ENCODE measurements at regions not wholly inside any gene's neighbourhood (a gene's known extent, or its start where the extent isn't known, plus 50 kb on each side); places are given as distances from the start of the nearest gene placed in this dataset.

DNA sequence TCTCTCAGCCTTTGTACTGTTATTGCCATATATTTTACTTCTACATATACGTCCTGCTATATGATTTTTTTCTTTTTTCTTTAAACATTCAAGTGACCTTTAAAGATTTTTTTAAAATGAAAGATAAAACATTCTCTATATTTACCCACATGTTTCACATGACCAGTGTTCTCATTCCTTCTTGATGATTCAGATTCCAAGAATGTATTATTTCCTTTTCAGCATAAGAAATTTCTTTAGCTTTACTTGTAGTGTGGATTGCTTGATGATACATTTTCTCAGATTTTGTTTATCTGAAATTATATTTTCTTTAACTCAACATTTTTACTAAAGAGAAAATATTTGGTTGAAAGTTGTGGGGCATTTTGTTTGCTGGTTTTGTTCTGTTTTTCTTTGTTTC, 792.1 kb downstream of the BRINP1 start:
- intact Hi-C loops (cut with DNase I), result no loop called here
- DNase-seq, result no peak

DNA sequence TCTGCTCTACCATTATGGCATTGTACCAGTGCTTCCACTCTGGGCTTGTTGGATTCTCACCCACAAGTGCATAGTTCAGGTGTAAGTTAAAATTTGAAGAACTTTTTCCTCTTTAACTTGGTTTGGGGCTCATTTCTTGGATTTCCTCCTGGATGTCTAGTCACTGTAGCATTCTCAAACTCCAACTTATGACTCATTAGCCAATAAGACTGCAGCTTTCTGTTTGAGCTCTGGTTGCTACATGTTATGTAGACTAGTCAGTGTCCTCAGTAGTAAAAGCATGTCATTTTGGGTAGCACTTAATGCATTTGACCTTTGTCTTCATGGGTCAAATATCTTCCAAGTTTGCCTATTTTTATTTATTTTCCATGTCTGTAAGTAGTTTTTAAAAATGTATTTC, 790.8 kb downstream of the BRINP1 start:
- intact Hi-C loops (cut with DNase I), result no loop called here
- no peak for DNase-seq

DNA sequence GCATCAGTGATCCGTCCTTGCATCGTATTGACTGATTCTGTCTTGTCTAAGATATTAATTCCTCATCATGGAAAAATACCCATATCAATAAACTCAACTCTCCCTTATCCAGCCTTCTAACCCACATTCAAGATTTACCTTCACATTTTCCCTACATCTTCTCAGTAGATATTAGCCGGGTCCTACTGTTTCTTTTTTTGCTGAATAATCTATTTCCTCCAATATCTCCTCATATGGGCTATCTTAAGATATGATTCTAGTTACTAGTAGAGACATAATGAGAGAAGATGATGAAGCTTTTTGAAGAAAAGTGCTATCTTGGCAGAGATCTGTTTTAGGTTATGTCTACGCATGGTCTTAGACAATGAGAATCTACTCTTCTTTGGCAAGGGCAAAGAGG, 785.8 kb downstream of the BRINP1 start:
- intact Hi-C loops (cut with DNase I), result no loop called here
- no peak for DNase-seq

DNA sequence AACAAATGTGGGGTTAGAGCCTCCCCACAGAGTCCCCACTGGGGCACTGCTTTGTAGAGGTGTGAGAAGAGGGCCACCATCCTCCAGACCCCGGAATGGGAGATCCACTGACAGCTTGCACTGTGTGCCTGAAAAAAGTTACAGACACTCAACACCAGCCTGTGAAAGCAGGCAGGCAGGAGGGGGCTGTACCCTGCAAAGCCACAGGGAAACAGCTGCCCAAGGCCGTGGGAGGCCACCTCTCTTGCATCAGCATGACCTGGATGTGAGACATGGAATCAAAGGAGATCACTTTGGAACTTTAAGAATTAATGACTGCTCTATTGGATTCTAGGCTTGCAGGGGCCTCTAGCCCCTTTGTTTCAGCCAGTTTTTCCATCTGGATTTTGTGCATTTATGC, 782.3 kb downstream of the BRINP1 start:
- DNase-seq, result no peak
- intact Hi-C loops (cut with DNase I), result no loop called here

DNA sequence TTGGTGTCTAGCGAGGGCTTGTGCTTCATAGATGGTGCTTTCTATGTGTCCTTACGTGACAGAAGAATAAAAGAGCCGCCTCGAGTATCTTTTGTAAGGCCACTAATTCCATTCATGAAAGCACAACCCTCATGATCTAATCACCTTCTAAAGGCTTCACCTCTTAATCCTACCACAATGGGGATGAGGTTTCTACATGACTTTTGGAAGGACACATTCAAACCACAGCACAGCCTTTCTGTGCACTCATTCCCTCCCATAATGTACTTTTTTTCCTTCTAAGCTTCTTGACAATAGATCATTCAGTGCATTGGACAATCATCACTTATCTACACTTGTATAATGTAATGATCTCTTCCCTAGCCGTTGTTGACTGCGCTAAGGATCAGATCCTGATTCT, 774.8 kb downstream of the BRINP1 start:
- intact Hi-C loops (cut with DNase I), result no loop called here
- DNase-seq, result no peak

DNA sequence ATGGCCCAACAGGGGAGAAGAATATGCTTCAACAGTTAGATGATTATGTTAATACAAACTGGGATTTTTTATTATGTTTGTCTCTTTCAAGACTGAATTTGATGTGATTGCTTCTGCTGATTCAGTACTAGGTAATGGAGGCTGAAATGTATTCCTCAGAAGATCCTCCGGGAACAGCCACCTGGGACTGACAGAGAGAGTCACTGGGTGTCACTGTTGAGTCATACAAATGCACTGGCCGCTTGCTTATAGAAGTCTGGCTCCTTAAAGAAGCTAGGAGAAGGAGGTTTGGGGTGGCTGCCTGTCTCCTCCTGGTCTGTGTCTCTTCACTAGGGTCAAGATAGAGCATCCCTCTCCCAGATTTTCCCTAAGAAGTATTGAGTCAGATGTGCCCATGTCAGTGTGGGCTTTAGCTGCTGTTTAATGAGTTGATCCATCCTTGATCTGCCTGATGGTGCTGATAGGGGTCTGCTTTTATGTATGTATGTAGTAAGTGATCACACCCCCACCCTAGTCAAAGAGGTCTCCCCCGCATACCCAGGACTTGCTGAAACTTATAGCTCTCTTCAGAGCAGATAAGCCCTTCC, 773.4 kb downstream of the BRINP1 start:
- DNase-seq, result peak; percentile 12 to 84 (median 50)
- intact Hi-C loops (cut with DNase I), result no loop called here

DNA sequence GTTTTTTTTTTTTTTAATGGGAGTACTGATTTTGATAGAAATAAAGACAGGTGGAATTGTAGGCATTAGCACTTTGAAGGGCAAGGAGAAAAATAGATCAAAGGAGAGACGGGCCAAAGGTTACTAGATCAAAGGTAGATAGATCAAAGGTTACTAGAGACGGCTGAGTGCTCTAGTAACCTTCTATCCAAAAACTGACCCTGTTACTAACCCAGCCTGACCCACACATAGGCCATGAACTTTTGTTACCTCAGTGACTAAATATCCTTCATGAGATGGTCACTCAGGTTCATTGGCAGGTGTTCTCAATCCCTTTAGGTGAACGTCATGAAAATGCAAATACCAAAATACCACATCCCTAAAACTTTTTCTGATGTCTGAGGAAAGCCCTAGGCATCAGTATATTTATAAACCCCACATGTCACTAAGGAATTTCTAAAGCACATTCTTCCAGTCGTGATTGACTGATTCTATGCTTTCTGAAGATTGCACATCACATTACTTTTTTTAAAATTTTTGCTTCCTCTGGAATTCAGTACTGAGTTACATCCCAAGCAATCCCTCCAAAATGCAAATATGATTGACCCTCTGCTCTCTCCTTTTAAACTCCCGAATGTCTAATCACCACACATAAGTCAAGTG, 772.7 kb downstream of the BRINP1 start:
- intact Hi-C loops (cut with DNase I), result no loop called here
- DNase-seq, result no peak

DNA sequence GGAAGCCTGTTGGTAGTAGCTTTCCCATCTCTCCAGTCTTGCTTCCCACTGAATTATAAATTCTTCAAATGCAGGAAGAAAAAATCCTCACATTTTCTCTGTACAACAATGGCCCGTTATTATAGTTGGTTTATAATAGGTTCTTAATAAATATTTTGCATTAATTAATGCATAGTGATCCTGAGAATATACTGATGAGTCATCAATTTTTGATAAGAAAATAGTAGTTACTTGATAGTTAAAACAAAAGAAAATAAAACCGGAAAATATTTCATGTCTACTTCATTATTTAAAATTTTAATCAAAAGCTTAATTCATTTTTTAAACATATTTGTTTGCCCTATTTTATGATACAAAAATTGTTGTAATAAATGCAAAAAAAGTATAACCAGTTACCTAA, 762.6 kb downstream of the BRINP1 start:
- intact Hi-C loops (cut with DNase I), result no loop called here
- DNase-seq, result no peak

DNA sequence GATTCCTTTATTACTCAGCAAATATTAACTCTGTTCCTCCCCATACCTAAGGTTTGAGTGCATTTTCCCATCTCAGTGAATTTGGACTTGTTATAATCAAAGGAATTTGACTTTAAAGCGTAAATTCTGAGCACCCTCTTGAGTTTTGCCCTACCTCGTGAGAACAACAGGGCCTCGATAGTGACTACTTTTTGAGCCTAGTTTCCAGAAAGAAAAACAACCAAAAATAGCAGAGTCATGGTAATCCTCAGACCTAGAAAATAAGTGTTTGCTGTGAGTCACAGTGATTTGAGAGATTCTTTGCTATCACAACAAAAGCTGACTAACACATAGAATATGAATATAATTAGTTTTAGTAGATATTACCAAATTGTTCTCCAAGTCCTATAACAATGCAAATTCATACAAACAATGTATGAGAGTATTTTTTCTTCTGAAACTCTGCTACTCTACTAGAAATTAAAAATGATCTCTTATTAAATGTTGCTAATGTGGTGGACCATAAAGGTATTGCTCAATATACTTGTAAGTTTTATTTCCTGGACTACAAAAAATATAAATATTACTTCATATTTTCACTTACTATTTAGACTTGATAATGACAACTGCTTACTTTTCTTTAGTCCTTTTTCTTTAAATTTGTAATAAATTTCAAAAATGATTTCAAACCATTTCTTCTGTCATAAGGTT, 759.7 kb downstream of the BRINP1 start:
- DNase-seq, result no peak
- intact Hi-C loops (cut with DNase I), result no loop called here

DNA sequence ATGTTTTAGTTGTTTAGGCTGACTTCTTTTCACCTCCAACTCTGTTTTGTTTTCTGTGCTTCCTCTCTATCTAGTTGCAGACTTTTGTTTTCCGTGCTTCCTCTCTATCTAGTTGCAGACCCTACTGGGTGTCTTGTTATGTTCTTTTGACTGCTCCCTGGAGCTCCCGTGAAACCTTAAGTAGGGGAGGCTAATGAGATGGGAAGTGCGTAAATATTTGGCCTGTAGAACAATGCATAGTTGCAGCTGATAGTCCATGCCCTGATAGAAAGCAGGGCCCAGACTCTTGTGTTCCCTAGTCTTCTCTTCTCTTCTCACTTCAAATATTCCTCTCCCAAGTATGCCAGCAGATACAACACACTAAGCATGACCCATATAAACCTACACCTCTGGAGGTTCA, 757.0 kb downstream of the BRINP1 start:
- no peak for DNase-seq
- intact Hi-C loops (cut with DNase I), result no loop called here

DNA sequence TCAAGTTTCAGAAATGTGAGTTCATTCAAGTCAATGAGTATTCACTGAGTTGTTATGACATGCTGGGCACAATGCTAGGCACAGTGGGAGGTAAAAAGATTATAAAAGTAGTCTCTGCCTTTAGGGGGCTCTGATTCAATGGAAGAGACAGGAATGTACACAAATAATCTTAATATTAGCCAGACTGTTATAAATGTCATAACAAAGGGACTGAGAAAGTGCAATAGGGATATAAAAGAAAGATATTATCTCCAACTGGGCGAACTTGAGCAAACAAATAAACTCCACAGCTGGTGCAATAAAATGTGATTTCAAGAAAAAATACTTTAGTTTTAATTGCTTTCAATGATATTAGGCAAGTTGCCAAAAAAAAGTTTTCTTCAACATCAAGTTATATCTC, 755.2 kb downstream of the BRINP1 start:
- DNase-seq, result no peak
- intact Hi-C loops (cut with DNase I), result no loop called here

DNA sequence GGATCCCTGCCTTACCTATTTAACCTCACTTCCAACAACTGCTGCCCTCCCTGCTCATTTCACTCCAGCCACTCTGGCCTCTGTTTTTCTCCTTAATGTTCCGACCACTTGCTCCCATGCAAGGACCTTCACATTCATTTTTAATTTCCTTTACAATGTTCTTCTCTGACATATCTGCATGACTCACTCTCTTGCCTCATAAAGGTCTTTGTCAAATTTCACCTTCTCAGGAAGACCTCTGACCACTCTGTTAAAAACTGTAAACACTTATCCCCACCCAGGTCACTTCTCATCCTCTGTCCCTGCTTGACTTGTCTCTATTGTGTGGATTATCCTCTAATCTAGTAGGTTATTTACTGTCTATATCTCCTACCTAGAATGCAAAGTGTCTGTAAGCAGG, 751.2 kb downstream of the BRINP1 start:
- no peak for DNase-seq
- intact Hi-C loops (cut with DNase I), result no loop called here

DNA sequence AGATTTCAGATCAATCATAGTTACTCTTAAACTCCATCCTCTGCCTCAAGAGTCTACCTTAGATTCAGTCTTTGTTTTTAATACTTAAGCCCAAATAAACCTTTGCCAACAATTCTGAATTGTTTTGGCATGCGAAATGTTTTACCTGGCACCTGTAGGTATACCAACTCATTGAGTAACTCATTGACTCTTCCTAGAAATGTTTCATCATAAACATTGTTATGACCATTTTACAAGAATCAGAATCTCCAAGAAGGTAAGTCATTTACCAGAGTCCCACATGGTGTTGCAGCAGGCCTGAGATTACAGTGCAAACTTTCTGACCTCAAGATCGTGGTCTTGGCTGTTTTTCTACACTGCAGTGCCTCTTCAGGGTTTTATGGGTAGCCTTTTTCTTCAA, 750.4 kb downstream of the BRINP1 start:
- intact Hi-C loops (cut with DNase I), result no loop called here
- DNase-seq, result no peak

DNA sequence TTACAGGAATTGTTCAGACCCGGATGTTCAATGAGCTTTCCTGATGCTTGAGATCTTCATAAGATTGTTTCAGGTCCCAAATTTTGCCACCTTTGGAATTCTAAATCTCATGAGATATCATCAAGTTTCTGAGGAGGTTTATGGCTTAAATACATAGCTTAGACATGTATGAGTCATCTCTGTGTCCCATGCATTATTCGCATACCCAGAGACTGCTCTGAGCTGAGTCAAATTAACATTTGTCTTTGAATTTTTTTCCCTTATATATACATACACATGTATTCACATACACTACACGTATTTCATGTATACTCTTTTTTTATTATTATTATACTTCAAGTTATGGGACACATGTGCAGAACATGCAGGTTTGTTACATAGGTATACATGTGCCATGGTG, 744.6 kb downstream of the BRINP1 start:
- intact Hi-C loops (cut with DNase I), result no loop called here

DNA sequence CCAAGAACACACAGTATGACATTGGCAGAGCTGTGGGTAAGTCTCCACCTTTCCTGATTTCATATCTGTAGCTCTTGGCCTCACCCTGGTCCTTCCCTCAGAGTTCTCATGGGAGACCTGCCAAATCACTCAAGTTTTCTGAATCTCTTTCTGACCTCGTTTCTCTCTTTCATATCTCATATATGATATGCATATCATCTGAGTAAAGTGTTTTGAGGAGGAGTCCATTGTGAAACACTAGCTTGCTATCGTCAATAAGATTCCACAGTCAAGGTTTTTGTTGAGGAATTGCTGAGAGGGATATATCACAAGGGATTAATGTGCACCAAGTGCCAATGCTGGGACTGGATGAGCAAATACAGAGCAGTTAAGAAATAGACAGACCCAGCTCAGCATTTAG, 739.2 kb downstream of the BRINP1 start:
- intact Hi-C loops (cut with DNase I), result no loop called here

More for the DNA sequence above, 744.6 kb downstream of the BRINP1 start:
- no peak for DNase-seq

DNA sequence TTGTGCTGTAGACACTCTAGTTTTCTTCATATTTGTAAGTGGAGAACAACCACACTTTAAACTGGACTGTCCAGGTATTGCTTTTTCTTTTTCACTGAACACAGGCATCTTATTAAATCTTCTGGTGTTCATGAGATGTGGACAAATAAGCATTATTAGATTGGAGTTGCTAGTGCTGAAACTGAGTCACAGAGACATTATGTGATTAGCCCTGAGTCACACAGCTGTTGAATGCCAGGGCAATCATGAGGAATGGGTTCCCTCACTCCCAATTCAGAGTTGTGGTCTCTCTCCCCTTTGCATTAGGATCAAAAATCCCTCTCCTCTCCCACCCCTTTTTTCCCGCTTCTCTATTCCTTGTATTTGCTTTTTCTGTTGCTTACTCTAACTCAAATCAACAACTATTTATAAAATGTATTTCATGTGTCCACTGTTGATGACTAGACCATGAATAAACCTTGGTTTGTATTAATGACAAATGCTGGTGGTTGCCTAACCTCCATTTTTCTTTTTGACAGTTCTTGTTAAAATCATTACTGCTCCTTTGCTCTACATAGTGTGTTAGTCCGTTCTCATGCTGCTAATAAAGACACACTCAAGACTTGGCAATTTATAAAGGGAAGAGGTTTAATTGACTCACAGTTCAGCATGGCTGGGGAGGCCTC, 738.2 kb downstream of the BRINP1 start:
- intact Hi-C loops (cut with DNase I), result no loop called here
- DNase-seq, result no peak

More for the DNA sequence above, 739.2 kb downstream of the BRINP1 start:
- DNase-seq, result no peak

DNA sequence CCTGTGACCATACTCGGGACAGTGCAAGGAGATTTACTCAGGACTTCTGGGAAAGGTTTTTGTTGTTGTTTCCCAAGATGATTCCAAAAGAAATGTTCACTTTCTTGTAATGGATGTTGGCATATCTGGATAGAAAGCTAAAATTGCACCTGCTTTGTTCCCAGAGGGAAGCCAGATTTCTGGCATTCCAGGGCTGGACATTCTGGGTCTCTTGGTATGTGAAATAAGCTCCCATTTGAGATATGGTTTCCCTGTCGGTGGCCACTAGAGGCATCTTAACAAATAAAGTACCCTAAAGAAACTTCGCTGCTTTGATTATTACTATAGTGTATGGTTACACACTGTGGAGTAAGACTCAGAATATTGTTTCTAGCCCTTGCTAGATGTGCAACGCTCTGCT, 737.3 kb downstream of the BRINP1 start:
- intact Hi-C loops (cut with DNase I), result no loop called here
- DNase-seq, result no peak

DNA sequence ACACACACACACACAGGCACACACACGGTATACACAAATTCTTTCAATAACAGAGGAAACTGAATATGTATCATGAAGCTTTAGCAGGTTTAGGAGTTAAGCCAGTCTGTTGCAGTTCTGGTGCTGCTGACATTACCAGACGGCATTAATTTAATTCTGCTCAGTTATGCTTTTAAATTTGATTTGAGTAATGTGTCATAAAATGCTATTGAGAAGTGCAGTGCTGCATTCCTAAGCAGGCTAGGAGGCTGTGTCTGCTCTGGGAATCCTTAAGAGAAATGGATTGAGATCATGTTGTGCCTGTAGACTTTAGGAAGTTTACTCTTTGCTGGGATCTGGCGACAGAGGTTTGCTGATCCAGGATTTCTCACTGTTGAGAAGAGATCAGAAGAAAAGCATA, 733.8 kb downstream of the BRINP1 start:
- intact Hi-C loops (cut with DNase I), result no loop called here
- peak in 9 of 42 donors; percentile 1 to 28 (median 14) for DNase-seq

DNA sequence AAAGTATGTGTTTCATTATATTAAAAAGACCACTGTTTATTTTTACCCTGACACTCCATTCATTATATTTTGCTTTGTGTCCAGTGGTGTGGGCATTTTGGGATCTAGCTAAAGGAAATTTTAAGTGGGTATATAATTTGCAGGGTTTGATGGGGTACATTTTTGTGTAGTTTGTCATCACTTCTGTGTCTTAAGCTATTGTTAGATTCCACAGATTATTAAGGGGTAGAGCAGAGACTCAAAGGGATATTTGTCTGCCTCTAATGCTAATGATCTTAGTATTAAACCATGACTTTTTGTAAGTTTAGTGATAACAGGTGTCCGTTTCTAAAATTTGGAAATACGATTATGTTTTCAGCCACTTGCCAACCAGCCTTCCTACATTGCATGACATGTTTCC, 731.6 kb downstream of the BRINP1 start:
- intact Hi-C loops (cut with DNase I), result no loop called here
- no peak for DNase-seq

DNA sequence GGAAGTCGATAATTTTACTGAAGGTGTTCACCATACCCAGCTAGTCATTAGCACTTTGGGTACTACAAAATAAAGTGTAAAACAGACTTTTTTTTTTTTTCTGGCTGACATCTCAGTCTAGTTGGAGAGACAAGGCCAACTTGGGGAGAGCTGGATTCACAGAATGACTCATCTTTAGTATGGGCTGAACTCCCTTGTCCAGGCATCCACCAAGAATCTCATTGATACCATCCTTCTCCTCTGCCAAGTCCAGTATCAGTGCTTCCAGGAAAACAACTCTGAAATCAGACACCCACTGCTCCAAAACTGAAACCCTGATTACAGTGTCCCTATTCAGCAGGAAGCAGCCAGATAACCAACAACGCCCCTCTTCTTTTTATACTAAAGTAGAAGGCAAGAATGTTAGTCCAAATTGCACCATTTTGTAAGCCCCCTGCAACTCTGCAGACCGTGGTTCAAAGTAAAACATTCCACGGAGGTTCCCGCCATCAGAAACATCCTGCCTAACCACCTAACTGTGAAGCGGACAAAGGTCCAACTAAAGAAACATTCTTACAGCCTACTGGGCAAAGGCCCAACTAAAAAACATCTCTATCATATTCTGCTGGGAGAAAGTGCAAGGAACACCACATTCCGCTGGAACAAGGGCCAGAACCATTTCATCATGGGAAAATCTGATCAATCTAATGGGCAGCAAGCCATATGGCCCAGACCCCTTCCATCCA, 728.2 kb downstream of the BRINP1 start:
- intact Hi-C loops (cut with DNase I), result no loop called here
- DNase-seq, result no peak

Measured in head of caudate nucleus (tissue), 42 donors.